PC-9 (cell line): ENCODE measurements at regions not wholly inside any gene's neighbourhood (a gene's known extent, or its start where the extent isn't known, plus 50 kb on each side); places are given as distances from the start of the nearest gene placed in this dataset.
"Not testable (repeated sequence)": the region's sequence is repeated elsewhere in the genome, so short reads cannot be mapped to it uniquely, and the experiment has no call there.

Experiments
- BruUV-seq: library from RNA; stranded (reverse); fragments of 400-500 nt; replicated peaks from 2 replicates; lab custom pipeline; 2021; lab: Mats Ljungman, UMichigan
- CTCF ChIA-PET: fragments of 300-600 bp; sonication (Branson Sonifier 250); formaldehyde crosslinking; loops from one replicate; lab custom pipeline; 2022; ENCODE audit warnings: antibody characterized with exemption; lab: Charles Lee
- POLR2A ChIA-PET: fragments of 300-600 bp; sonication (Branson Sonifier 250); formaldehyde crosslinking; loops from one replicate; lab custom pipeline; 2022; ENCODE audit warnings: antibody characterized with exemption; ENCODE audit not compliant: unreplicated experiment; lab: Charles Lee
- DNase-seq, 2 experiments: peaks; one replicate each; pipeline versions ENCODE4 v3.0.0 to v3.0.0-alpha.2; 2015 to 2022; ENCODE audit warnings: mixed read lengths in 1 of 2
- H2AFZ ChIP-seq: fragments of 200-600 bp; sonication (generic); 2 replicates; pipeline ENCODE4 v1.8.1; 2017; ENCODE audit warnings: antibody characterized with exemption
- H3F3A ChIP-seq: fragments of 200-600 bp; sonication (generic); 2 replicates; pipeline ENCODE4 v1.8.1; 2017; ENCODE audit warnings: antibody characterized with exemption, mild to moderate bottlenecking, low read depth; ENCODE audit not compliant: insufficient read depth
- H3K27ac ChIP-seq: fragments of 200-600 bp; sonication (generic); 2 replicates; pipeline ENCODE4 v1.6.1; 2016; ENCODE audit warnings: mixed run types
- H3K27me3 ChIP-seq: fragments of 200-600 bp; sonication (generic); 2 replicates; pipeline ENCODE4 v1.6.1; 2016; ENCODE audit warnings: low read depth, mixed run types; ENCODE audit not compliant: insufficient read depth
- H3K36me3 ChIP-seq: fragments of 200-600 bp; sonication (generic); 2 replicates; pipeline ENCODE4 v1.6.1; 2016; ENCODE audit warnings: low read depth, mixed run types
- H3K4me1 ChIP-seq: fragments of 200-600 bp; sonication (generic); replicated peaks from 2 replicates; pipeline ENCODE4 v1.6.1; 2016; ENCODE audit warnings: mixed run types; ENCODE audit not compliant: insufficient read depth
- H3K4me2 ChIP-seq: fragments of 200-600 bp; sonication (generic); 2 replicates; pipeline ENCODE4 v1.6.1; 2017; ENCODE audit warnings: mixed run types
- H3K4me3 ChIP-seq: fragments of 200-600 bp; sonication (generic); 2 replicates; pipeline ENCODE4 v1.6.1; 2016; ENCODE audit warnings: mixed run types
- H3K79me2 ChIP-seq: fragments of 200-600 bp; sonication (generic); 2 replicates; pipeline ENCODE4 v1.6.1; 2017; ENCODE audit warnings: low read depth, mixed run types
- H3K9me2 ChIP-seq: fragments of 200-600 bp; sonication (generic); 2 replicates; pipeline ENCODE4 v1.8.1; 2017; ENCODE audit warnings: mild to moderate bottlenecking; ENCODE audit not compliant: insufficient read depth
- H3K9me3 ChIP-seq: fragments of 200-600 bp; sonication (generic); 2 replicates; pipeline ENCODE4 v1.8.1; 2016; ENCODE audit warnings: low read depth; ENCODE audit not compliant: insufficient read depth
- H4K20me1 ChIP-seq: fragments of 200-600 bp; sonication (generic); 2 replicates; pipeline ENCODE4 v1.8.1; 2017; ENCODE audit not compliant: insufficient read depth
- EZH2 ChIP-seq: fragments of 200-600 bp; sonication (generic); IDR thresholded peaks from 2 replicates; pipeline ENCODE4 v1.8.0; 2017; ENCODE audit warnings: antibody characterized with exemption, low read depth
- intact Hi-C: fragments of 100-400 bp; cut with micrococcal nuclease; formaldehyde crosslinking; loops from one replicate; pipeline ENCODE4 v1.10.0; 2022; ENCODE audit not compliant: unreplicated experiment
- TF ChIP-seq, protein P1 (sequence below): fragments of 200-600 bp; sonication (generic); conservative IDR thresholded peaks from 2 replicates; pipeline ENCODE4 v1.6.1; 2017; ENCODE audit warnings: mixed run types, antibody characterized with exemption, mild to moderate bottlenecking, moderate library complexity

DNA sequence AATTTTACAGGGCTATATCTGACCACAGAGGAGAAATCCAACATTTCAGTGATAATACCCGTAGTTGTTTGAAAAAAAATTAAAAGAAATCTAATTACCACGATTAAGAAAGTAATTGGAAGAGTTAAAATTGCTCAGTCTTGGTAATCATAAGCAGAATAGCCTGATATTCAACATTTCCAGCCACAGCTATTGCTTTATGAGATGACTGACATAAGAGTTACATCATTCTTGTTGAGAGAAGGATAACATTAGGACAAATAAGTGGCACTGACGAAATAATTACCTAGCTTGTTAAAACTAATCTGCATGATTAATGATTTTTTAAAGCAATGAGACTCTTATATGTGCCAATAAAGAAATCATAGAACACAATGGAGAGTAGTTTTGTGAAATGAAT lies 825.0 kb upstream of the GBE1 start:
- DNase-seq: no peak
- no peaks in the 10 kb centered on the region for H3K79me2 ChIP-seq
- H3K4me1 ChIP-seq: no peaks in the 10 kb centered on the region
- H2AFZ ChIP-seq: no peak overlapping the region
- ChIA-PET POLR2A (no interaction called here), CTCF (no interaction called here)
- BruUV-seq: no TSS peak
- H4K20me1 ChIP-seq: no peaks in the 10 kb centered on the region
- no peaks in the 10 kb centered on the region for H3K36me3 ChIP-seq
- no peak overlapping the region for H3K27ac ChIP-seq
- no peak overlapping the region for H3K4me3 ChIP-seq
- TF ChIP-seq, protein P1, sequence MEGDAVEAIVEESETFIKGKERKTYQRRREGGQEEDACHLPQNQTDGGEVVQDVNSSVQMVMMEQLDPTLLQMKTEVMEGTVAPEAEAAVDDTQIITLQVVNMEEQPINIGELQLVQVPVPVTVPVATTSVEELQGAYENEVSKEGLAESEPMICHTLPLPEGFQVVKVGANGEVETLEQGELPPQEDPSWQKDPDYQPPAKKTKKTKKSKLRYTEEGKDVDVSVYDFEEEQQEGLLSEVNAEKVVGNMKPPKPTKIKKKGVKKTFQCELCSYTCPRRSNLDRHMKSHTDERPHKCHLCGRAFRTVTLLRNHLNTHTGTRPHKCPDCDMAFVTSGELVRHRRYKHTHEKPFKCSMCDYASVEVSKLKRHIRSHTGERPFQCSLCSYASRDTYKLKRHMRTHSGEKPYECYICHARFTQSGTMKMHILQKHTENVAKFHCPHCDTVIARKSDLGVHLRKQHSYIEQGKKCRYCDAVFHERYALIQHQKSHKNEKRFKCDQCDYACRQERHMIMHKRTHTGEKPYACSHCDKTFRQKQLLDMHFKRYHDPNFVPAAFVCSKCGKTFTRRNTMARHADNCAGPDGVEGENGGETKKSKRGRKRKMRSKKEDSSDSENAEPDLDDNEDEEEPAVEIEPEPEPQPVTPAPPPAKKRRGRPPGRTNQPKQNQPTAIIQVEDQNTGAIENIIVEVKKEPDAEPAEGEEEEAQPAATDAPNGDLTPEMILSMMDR: no peak
- TF ChIP-seq EZH2: no peak
- H3K9me3 ChIP-seq: no peaks in the 10 kb centered on the region
- intact Hi-C loops: no loop called here
- no peaks in the 10 kb centered on the region for H3K27me3 ChIP-seq
- H3K4me2 ChIP-seq: no peak overlapping the region
- H3F3A ChIP-seq: no peaks in the 10 kb centered on the region
- no peaks in the 10 kb centered on the region for H3K9me2 ChIP-seq

- H3F3A ChIP-seq, H3K9me2 ChIP-seq, H4K20me1 ChIP-seq, POLR2A ChIA-PET, DNase-seq, H2AFZ ChIP-seq, H3K27me3 ChIP-seq, CTCF ChIA-PET, H3K4me3 ChIP-seq, H3K4me1 ChIP-seq, BruUV-seq, H3K27ac ChIP-seq, intact Hi-C loops, H3K36me3 ChIP-seq, H3K79me2 ChIP-seq, H3K4me2 ChIP-seq, H3K9me3 ChIP-seq: not testable (repeated sequence)
These were observed 824.6 kb upstream of the GBE1 start for GRCh38 chr3:82586002-82586401.

DNA sequence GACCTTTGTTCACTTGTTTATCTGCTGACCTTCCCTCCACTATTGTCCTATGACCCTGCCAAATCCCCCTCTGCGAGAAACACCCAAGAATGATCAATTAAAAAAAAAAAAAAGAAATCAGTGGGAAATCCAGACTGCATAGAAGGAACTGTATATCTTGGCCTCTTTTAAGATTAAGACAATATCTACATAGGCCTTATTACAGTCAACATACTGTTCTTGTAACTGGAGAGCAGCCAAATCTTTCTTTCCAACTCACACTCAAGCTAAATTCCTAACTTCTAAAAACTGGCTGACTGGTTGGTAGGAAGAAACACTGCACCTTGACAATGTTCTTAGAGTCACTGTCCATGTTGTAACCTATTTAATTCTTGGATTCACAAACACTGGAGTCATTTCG lies 824.1 kb upstream of the GBE1 start:
- BruUV-seq, POLR2A ChIA-PET, H3K9me3 ChIP-seq, H3K36me3 ChIP-seq, intact Hi-C loops, H3K9me2 ChIP-seq, H3K27me3 ChIP-seq, CTCF ChIA-PET, H3F3A ChIP-seq, H3K27ac ChIP-seq, H3K79me2 ChIP-seq, H3K4me1 ChIP-seq, H3K4me2 ChIP-seq, H2AFZ ChIP-seq, DNase-seq, H3K4me3 ChIP-seq, H4K20me1 ChIP-seq: not testable (repeated sequence)

DNA sequence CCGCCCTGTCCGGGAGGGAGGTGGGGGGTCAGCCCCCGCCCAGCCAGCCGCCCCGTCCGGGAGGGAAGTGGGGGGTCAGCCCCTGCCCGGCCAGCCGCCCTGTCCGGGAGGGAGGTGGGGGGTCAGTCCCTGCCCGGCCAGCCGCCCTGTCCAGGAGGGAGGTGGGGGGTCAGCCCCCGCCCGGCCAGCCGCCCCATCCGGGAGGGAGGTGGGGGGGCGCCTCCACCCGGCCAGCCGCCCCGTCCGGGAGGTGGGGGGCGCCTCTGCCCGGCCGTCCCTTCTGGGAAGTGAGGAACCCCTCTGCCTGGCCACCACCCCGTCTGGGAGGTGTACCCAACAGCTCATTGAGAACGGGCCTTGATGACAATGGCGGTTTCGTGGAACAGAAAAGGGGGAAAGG lies 823.4 kb upstream of the GBE1 start:
- H3K27me3 ChIP-seq, BruUV-seq, CTCF ChIA-PET, H3K27ac ChIP-seq, H3K4me2 ChIP-seq, H3K79me2 ChIP-seq, H4K20me1 ChIP-seq, H3K9me3 ChIP-seq, H3K9me2 ChIP-seq, POLR2A ChIA-PET, H2AFZ ChIP-seq, H3F3A ChIP-seq, H3K4me1 ChIP-seq, H3K4me3 ChIP-seq, H3K36me3 ChIP-seq, DNase-seq, intact Hi-C loops: not testable (repeated sequence)

GRCh38 chr3:82584415-82584814 lies 823.0 kb upstream of the GBE1 start:
- H3K36me3 ChIP-seq, H4K20me1 ChIP-seq, BruUV-seq, POLR2A ChIA-PET, H3K4me1 ChIP-seq, H3K4me3 ChIP-seq, H3K4me2 ChIP-seq, H3K9me3 ChIP-seq, CTCF ChIA-PET, H3K27me3 ChIP-seq, H2AFZ ChIP-seq, H3K9me2 ChIP-seq, H3F3A ChIP-seq, H3K79me2 ChIP-seq, intact Hi-C loops, H3K27ac ChIP-seq, DNase-seq: not testable (repeated sequence)
